Putamen (tissue), 1 donor: ENCODE measurements at regions not wholly inside any gene's neighbourhood (a gene's known extent, or its start where the extent isn't known, plus 50 kb on each side); places are given as distances from the start of the nearest gene placed in this dataset.
"Not testable (repeated sequence)": the region's sequence is repeated elsewhere in the genome, so short reads cannot be mapped to it uniquely, and the experiment has no call there.

Experiments used
- DNase-seq: peaks from one replicate; pipeline ENCODE4 v3.0.0-alpha.2; 2016; ENCODE audit warnings: low spot score

- DNase-seq: no peak
Observed at GRCh38 chrX:81857192-81857591, 655.3 kb downstream of the SH3BGRL start.

DNA sequence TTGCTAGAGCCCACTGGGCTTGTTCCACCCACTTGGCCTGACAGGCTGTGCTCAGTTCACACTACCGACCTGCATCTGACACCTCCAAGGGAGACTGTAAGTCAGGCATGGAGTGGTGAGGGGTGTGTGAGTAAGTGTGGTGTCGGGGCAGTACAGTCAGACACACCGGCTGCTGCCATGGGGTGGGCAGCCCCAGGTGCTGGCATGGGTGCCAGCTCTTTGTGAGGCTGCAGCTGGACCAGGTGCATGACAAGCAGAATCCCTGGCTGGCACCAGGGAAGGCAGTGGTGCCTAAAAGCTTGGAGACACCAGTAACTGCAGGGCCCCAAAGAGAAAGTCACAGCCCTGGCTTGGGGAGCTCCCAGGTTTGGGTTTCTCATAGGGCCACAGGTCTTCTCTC lies 665.0 kb downstream of the SH3BGRL start:
- no peak for DNase-seq

- no peak for DNase-seq
Observed at GRCh38 chrX:81868979-81869378, 667.1 kb downstream of the SH3BGRL start.

GRCh38 chrX:81874807-81875206 lies 672.9 kb downstream of the SH3BGRL start:
- DNase-seq: no peak

- no peak for DNase-seq
Observed at GRCh38 chrX:81875800-81876199, 673.9 kb downstream of the SH3BGRL start.

DNA sequence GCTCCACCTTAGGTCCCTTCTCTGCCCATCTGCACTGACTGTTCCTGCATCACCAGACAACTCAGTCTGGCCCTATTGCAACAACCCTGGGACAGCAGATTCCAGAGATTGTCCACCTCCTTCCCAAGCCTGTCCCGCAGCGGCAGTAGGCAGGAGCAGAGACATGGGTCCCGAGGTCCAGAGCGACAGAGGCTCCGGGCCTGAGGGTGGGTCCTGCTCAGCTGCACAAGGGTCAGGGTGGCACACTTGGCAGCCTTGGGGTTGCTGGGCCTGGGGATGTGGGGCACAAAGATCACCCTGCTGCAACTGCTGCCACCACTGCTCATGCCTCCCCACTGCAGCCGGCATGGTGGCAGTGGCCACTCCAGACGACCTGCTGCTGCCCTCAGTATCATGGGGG lies 674.5 kb downstream of the SH3BGRL start:
- no peak for DNase-seq

- no peak for DNase-seq
Observed at GRCh38 chrX:81890521-81890920, 688.6 kb downstream of the SH3BGRL start.

- no peak for DNase-seq
Observed at GRCh38 chrX:81900522-81900921, 698.6 kb downstream of the SH3BGRL start.

DNA sequence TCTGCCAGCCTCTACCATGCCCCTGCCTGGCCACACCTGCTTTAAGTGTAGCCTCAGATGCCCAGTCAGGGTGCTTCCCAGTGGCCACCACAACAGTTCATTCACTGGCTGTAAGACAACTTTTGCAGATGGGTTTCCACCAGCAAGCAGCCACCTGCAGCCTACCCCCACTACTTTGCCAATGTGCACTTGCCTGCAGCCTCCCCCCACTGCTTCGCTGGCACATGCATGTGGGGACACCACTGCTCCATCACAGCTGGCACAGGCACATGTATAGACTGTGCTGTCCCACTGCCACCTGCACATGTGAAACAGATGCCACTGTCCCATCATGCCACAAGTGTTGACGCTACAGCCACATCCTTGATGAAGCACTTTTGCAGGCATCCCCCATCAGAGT lies 723.9 kb downstream of the SH3BGRL start:
- DNase-seq: no peak

GRCh38 chrX:81945911-81946310 lies 744.0 kb downstream of the SH3BGRL start:
- not testable (repeated sequence) for DNase-seq

GRCh38 chrX:81957318-81957717 lies 755.4 kb downstream of the SH3BGRL start:
- no peak for DNase-seq

DNA sequence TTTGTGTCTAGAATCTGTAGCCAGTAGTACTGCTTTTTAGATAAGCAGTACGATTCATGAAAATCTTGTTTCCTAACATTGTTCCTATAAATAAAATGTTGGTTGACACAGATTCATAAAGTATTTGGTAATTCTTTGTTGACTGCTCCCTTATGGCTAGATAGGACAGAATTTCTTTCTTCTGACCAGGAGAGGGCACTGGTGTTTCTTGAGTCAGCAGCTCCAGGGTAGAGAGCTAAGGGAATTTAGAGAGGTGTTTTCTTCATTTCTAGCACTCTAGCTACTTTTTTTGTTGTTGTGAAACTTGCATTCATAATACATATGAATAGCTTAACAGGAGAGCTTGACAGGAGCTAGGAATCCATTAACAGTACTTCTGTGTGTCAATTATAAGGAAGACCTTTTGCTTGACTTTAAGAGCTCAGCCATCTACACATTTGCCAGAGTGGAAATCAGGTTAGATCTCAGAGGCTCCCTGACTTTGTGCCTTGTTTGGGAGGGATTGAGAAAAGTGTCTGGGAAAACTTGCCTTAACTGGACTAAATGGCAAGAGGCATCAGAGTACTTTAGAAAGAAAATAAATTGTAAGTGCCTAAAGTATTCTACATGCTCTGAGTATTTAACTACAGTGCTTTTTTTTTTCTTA lies 756.1 kb downstream of the SH3BGRL start:
- DNase-seq: peak; percentile 1

DNA sequence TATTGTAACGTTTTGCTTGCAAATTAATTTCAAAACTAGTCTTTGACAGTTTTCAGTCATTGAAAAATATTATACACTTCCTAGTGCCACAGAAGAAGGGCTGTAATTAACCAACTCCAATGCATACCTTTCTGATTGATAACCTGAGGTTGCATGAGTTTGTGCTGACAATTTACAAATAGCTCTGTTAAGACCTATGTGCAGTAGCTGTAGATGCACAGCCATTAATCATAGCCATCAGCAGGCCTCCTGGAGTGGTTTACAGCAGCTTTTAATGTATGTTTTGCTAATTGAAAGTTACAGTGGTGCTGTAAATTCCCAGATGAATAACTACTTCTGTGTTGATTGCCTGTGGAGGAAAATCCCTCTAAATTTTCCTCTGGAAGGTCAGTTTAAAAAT lies 758.1 kb downstream of the SH3BGRL start:
- DNase-seq: no peak

- DNase-seq: not testable (repeated sequence)
Observed at GRCh38 chrX:81974413-81974812, 772.5 kb downstream of the SH3BGRL start.

GRCh38 chrX:81979806-81980515 lies 778.1 kb downstream of the SH3BGRL start:
- no peak for DNase-seq

- not testable (repeated sequence) for DNase-seq
Observed at GRCh38 chrX:81987217-81987616, 785.3 kb downstream of the SH3BGRL start.

- DNase-seq: no peak
Observed at GRCh38 chrX:81996166-81996565, 794.3 kb downstream of the SH3BGRL start.

GRCh38 chrX:82029571-82030218 lies 827.8 kb downstream of the SH3BGRL start:
- no peak for DNase-seq

- DNase-seq: no peak
Observed at GRCh38 chrX:82031250-82031649, 829.3 kb downstream of the SH3BGRL start.

DNA sequence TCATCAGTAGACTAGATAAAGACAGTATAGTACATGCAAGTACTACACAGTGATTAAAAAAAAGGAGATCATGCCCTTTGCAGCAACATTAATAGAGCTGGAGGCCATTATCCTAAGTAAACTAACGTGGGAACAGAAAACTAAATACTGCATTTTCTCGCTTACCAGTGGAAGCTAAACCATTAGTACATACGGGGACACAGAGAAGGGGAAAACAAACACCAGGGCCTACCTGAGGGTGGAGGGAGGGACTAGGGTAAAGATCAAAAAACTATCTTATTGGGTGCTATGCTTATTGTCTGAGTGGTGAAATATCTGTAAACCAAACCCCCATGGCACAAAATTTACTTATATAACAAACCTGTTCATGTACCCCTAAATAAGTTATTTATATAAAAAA lies 836.9 kb downstream of the SH3BGRL start:
- no peak for DNase-seq

DNA sequence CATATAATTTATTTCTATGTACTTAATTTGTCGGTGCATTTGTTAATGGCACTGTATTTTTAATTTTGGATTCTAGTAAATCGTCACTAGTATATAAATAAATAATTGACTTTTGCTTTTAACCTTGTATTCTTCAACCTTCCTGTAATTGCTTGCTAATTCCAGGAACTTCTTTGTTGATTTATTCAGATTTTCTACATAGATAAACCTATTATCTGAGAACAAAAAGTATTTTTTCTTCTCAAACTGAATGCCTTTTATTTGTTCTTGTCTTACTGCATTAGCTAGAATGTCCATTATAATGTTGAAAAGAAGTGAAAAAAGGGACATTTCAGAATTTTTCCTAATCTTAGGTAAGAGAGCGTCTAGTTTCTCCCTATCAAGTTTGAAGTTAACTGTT lies 839.1 kb downstream of the SH3BGRL start:
- DNase-seq: no peak

DNA sequence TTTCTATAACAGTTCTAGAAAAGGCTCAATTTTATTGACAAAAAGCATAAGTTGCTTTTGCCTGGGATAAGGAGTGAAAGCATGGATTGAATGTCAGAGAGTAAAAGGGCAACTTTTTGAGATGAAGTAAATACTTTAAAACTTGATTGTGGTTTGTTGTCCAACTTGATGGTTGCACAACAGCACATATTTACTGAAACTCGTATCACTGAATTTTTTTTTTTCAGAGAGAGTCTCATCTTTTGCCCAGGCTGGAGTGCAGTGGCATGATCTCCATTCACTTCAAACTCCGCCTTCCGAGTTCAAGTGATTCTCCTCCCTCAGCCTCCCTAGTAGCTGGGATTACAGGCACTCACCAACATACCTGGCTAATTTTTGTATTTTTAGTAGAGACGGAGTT lies 856.8 kb downstream of the SH3BGRL start:
- DNase-seq: no peak

DNA sequence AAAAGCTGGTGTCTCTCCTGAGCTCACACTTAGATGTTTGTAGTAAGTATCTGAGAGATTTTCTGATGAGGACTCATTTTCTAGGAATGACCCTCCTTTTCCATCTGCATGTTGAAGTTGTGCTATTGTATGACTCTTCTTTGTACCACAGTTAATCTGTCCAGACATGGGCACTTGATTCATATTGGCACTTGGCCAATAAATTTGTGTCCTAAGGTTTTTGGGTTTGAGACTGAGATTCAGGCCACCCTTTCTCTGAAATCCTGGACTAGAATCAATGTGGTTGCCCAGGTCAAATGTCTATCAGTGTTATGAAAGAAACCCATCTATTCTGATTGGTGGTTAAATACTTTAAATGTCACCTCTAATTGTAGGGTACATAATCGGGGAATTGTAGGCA lies 869.0 kb downstream of the SH3BGRL start:
- DNase-seq: no peak
